Activated T-cell treated with anti-CD3 and anti-CD28 coated beads, Interleukin-2, amount 50 U/mL, for 72 hours (primary cell): ENCODE measurements at regions not wholly inside any gene's neighbourhood (a gene's known extent, or its start where the extent isn't known, plus 50 kb on each side); places are given as distances from the start of the nearest gene placed in this dataset.
"Not testable (repeated sequence)": the region's sequence is repeated elsewhere in the genome, so short reads cannot be mapped to it uniquely, and the experiment has no call there.

ENCODE experiments used
- ATAC-seq, 2 donors: fragments of 150-1000 bp; cut with Tn5 transposase; replicated peaks in 1 of 2; 2 replicates each; pipeline ENCODE4 v1.10.0; 2021; ENCODE audit warnings: moderate library complexity in 2 of 2, mild to moderate bottlenecking in 1 of 2
- DNase-seq, 2 donors: peaks; one replicate each; pipeline ENCODE4 v3.0.0; 2021 to 2022; ENCODE audit warnings: mixed read lengths in 1 of 2
- H3K27ac Mint-ChIP-seq: one replicate; pipeline ENCODE4 v1.8.0; 2022; ENCODE audit warnings: mild to moderate bottlenecking, moderate library complexity, mixed read lengths
- H3K27me3 Mint-ChIP-seq: one replicate; pipeline ENCODE4 v1.8.0; 2022; ENCODE audit warnings: low read depth, mixed read lengths
- H3K36me3 Mint-ChIP-seq, 2 donors: one replicate each; pipeline ENCODE4 v1.8.0; 2022; ENCODE audit warnings: mixed read lengths in 2 of 2, mild to moderate bottlenecking in 1 of 2; ENCODE audit not compliant: insufficient read depth in 2 of 2
- H3K4me1 Mint-ChIP-seq: one replicate; pipeline ENCODE4 v1.8.0; 2022; ENCODE audit warnings: low read depth, mixed read lengths
- H3K4me3 Mint-ChIP-seq, 2 donors: one replicate each; pipeline ENCODE4 v1.8.0; 2022; ENCODE audit warnings: mild to moderate bottlenecking in 2 of 2, mixed read lengths in 2 of 2, moderate library complexity in 2 of 2
- H3K9me3 Mint-ChIP-seq, 2 donors: one replicate each; pipeline ENCODE4 v1.8.0; 2022; ENCODE audit warnings: mixed read lengths in 2 of 2

- not testable (repeated sequence) for H3K27ac Mint-ChIP-seq, DNase-seq, H3K4me1 Mint-ChIP-seq, H3K27me3 Mint-ChIP-seq, H3K36me3 Mint-ChIP-seq, H3K9me3 Mint-ChIP-seq, ATAC-seq, H3K4me3 Mint-ChIP-seq
Measured at GRCh38 chr21:27912133-27912532, 945.2 kb upstream of the ADAMTS5 start.

GRCh38 chr21:27909487-27909886 lies 942.6 kb upstream of the ADAMTS5 start:
- not testable (repeated sequence) for H3K27ac Mint-ChIP-seq, H3K36me3 Mint-ChIP-seq, H3K9me3 Mint-ChIP-seq, H3K4me1 Mint-ChIP-seq, ATAC-seq, H3K4me3 Mint-ChIP-seq, DNase-seq, H3K27me3 Mint-ChIP-seq

DNA sequence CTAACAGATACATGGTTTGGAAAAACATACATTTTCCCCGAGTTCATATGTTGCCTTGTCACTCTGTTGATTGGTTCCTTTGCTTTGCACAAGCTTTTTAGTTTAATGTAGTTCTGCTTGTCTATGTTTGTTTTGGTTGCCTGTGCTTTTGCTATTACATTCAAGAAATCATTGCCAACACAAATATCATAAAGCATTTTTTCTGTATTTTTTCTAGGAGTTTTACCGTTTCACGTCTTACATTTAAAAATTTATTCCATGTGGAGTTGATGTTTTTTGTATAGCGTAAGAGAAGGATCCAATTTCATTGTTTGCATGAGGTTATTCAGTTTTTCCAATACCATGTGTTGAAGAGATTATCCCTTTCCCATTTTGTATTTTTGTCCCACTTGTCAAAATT lies 941.9 kb upstream of the ADAMTS5 start:
- H3K36me3 Mint-ChIP-seq, H3K27me3 Mint-ChIP-seq, H3K9me3 Mint-ChIP-seq, H3K4me3 Mint-ChIP-seq, DNase-seq, H3K27ac Mint-ChIP-seq, H3K4me1 Mint-ChIP-seq, ATAC-seq: not testable (repeated sequence)

DNA sequence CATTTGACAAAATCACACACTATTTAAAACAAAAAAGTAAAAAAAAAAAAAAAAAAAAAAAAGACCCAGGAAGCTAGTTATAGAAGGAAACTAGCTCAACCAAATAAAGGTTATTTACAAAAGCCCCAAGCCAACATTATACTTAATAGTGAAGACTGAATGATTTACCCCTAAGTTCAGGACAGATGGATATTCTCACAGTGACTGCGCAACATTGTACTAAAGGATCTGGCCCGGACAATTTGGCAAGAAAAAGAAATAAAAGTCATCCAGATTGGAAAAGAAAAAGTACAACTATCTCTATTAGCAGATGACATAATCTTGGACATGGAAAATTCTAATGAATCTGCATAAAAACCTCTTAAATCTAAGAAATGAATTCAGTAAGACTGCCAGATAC lies 936.0 kb upstream of the ADAMTS5 start:
- not testable (repeated sequence) for ATAC-seq, H3K4me3 Mint-ChIP-seq, DNase-seq, H3K9me3 Mint-ChIP-seq, H3K27ac Mint-ChIP-seq, H3K36me3 Mint-ChIP-seq, H3K27me3 Mint-ChIP-seq, H3K4me1 Mint-ChIP-seq

GRCh38 chr21:27893619-27894018 lies 926.7 kb upstream of the ADAMTS5 start:
- not testable (repeated sequence) for H3K4me3 Mint-ChIP-seq

DNA sequence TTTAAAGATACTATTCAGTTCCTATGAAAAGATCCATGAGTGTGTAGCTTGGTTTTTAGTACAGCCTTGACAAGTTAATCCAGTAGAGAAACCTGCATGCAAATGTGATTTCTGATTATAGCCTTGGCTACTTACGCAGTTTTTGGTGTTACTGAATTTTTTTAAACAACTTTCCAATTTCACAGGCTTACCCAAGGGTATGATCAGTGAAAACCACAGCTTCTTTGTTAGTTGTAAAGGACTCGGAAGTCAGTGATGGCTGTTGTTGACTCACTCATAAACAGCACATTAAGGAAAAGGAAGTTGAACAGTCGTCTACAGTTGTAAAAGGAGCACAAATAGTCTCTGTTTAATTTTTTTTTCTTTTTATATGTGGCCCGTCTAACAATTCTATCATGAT lies 924.6 kb upstream of the ADAMTS5 start:
- not testable (repeated sequence) for DNase-seq, H3K4me3 Mint-ChIP-seq, H3K36me3 Mint-ChIP-seq, H3K27ac Mint-ChIP-seq, ATAC-seq, H3K4me1 Mint-ChIP-seq, H3K27me3 Mint-ChIP-seq, H3K9me3 Mint-ChIP-seq

More at GRCh38 chr21:27893619-27894018, 926.7 kb upstream of the ADAMTS5 start:
- not testable (repeated sequence) for H3K9me3 Mint-ChIP-seq, H3K4me1 Mint-ChIP-seq, ATAC-seq, H3K27me3 Mint-ChIP-seq, H3K27ac Mint-ChIP-seq, H3K36me3 Mint-ChIP-seq, DNase-seq

GRCh38 chr21:27887808-27888455 lies 921.0 kb upstream of the ADAMTS5 start:
- not testable (repeated sequence) for H3K36me3 Mint-ChIP-seq, H3K4me1 Mint-ChIP-seq, DNase-seq, H3K9me3 Mint-ChIP-seq, ATAC-seq, H3K27me3 Mint-ChIP-seq, H3K4me3 Mint-ChIP-seq, H3K27ac Mint-ChIP-seq

DNA sequence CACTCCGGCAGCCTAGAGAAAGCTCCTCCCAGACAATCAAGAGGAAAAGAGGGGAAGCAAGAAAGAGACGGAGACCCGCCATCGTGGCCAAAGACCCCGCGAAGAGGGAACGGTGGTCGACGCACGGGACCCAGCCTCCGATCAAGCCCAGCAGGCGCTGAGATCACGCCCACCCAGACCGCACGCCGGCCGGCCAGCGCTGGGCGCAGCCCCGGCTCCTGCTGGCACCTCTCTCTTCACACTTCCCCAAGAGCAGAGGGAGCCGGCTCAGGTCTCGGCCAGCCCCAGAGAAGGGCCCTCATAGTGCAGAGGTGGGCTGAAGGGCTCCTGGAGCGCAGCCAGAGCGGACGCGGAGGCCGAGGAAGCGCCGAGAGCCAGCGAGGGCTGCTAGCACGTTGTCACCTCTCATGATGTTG lies 918.4 kb upstream of the ADAMTS5 start:
- H3K4me1 Mint-ChIP-seq = no peaks in the 10 kb centered on the region
- H3K9me3 Mint-ChIP-seq = peaks cover 0 to 5% of the 10 kb centered on the region in 2 donors
- no peaks in the 10 kb centered on the region for H3K36me3 Mint-ChIP-seq
- H3K27me3 Mint-ChIP-seq = no peaks in the 10 kb centered on the region
- no peak for ATAC-seq
- no peak overlapping the region for H3K4me3 Mint-ChIP-seq
- no peak overlapping the region for H3K27ac Mint-ChIP-seq
- no peak for DNase-seq

- ATAC-seq, H3K4me1 Mint-ChIP-seq, H3K4me3 Mint-ChIP-seq, H3K36me3 Mint-ChIP-seq, DNase-seq, H3K27me3 Mint-ChIP-seq, H3K9me3 Mint-ChIP-seq, H3K27ac Mint-ChIP-seq: not testable (repeated sequence)
Measured at GRCh38 chr21:27881331-27881730, 914.4 kb upstream of the ADAMTS5 start.

- not testable (repeated sequence) for DNase-seq, H3K27ac Mint-ChIP-seq, ATAC-seq
Measured at GRCh38 chr21:27872411-27872810, 905.5 kb upstream of the ADAMTS5 start.

GRCh38 chr21:27870755-27871154 lies 903.9 kb upstream of the ADAMTS5 start:
- H3K9me3 Mint-ChIP-seq, H3K4me1 Mint-ChIP-seq, H3K27ac Mint-ChIP-seq, H3K4me3 Mint-ChIP-seq, DNase-seq, H3K36me3 Mint-ChIP-seq, ATAC-seq, H3K27me3 Mint-ChIP-seq: not testable (repeated sequence)

More at GRCh38 chr21:27872411-27872810, 905.5 kb upstream of the ADAMTS5 start:
- H3K27me3 Mint-ChIP-seq, H3K4me1 Mint-ChIP-seq, H3K4me3 Mint-ChIP-seq, H3K36me3 Mint-ChIP-seq, H3K9me3 Mint-ChIP-seq: not testable (repeated sequence)

GRCh38 chr21:27860314-27860955 lies 893.5 kb upstream of the ADAMTS5 start:
- not testable (repeated sequence) for H3K4me3 Mint-ChIP-seq, H3K4me1 Mint-ChIP-seq, H3K27ac Mint-ChIP-seq, H3K36me3 Mint-ChIP-seq, H3K9me3 Mint-ChIP-seq, H3K27me3 Mint-ChIP-seq, DNase-seq, ATAC-seq

DNA sequence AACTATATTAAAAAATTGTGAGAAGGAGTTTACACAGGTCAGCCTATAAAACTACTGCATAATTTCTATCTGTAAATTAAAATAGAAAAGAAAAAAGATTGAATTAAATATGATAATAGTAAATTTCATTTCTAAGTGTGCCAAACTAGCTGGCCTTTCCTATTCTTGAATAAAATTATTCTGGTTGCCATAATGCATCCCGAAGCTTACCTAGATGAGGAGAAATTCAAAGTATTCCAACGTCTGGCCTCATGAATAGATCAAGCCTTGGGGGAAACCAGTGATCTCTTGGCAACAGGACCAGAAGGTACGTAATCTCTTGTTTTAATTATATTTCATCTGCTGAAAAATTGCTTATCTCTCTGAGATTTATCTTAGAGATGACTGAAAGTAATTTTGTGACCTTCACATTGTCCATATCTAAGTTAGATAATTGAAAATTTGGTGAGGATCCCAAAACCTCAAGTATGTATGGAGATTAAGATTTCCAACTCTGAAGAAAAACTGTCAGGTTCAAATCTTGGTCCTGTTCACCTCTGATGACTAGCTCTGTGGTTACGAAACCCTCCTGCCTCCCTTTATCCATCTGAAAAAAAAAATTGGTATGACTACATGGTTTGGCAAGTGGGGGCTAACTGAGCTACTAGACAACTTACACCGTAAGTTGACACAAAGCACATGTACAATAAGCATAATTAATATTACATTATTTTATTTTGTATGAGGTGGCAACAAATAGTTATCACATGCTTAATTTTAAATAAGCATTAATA lies 891.4 kb upstream of the ADAMTS5 start:
- not testable (repeated sequence) for H3K4me1 Mint-ChIP-seq, H3K36me3 Mint-ChIP-seq, H3K9me3 Mint-ChIP-seq, DNase-seq, H3K27me3 Mint-ChIP-seq, H3K27ac Mint-ChIP-seq, ATAC-seq, H3K4me3 Mint-ChIP-seq
